Left ventricle myocardium inferior (tissue), 1 donor: ENCODE measurements at regions not wholly inside any gene's neighbourhood (a gene's known extent, or its start where the extent isn't known, plus 50 kb on each side); places are given as distances from the start of the nearest gene placed in this dataset.

Source experiments
- DNase-seq: peaks from one replicate; pipeline ENCODE4 v3.0.0-alpha.2; 2020
- H3K27ac ChIP-seq: fragments of 200-600 bp; replicated peaks from 2 replicates; pipeline ENCODE4 v1.8.0; 2021
- H3K27me3 ChIP-seq: fragments of 200-600 bp; 2 replicates; pipeline ENCODE4 v1.8.0; 2021; ENCODE audit warnings: low read depth
- H3K36me3 ChIP-seq: fragments of 200-600 bp; 2 replicates; pipeline ENCODE4 v1.8.0; 2021
- H3K4me1 ChIP-seq: fragments of 200-600 bp; 2 replicates; pipeline ENCODE4 v1.8.0; 2021
- H3K4me3 ChIP-seq: fragments of 200-600 bp; 2 replicates; pipeline ENCODE4 v1.8.0; 2021; ENCODE audit warnings: mild to moderate bottlenecking, moderate library complexity
- H3K9me3 ChIP-seq: fragments of 200-600 bp; replicated peaks from 2 replicates; pipeline ENCODE4 v1.8.0; 2021
- CTCF ChIP-seq: fragments of 200-600 bp; IDR thresholded peaks from 2 replicates; pipeline ENCODE4 v1.8.0; 2021; ENCODE audit warnings: antibody characterized with exemption, mild to moderate bottlenecking, borderline replicate concordance
- intact Hi-C: fragments of 100-400 bp; cut with micrococcal nuclease; formaldehyde crosslinking; loops from one replicate; pipeline ENCODE4 v1.11.0; 2022
- donor health status: DM: no; HTN: yes; CAD: no; lungs with severe emphysema.

DNA sequence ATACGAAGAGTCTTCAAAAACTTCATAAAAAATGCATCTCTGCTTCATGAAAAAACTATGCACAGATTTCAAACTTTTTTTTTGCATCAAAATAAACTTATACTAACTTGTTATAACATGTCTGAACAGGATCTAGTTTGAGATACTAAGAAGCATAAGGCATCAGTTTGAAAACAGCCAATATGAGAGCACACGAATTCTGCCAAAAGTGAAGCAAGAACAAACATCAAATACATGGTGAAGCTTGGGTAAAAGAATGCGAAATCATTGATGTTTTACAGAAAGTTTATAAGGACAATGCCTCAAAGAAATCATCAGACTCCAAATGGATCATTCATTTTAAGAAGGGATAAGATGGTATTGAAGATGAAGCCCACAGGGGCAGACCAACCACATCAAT lies 389.1 kb upstream of the TENM4 start:
- no peak overlapping the region for H3K27ac ChIP-seq

DNA sequence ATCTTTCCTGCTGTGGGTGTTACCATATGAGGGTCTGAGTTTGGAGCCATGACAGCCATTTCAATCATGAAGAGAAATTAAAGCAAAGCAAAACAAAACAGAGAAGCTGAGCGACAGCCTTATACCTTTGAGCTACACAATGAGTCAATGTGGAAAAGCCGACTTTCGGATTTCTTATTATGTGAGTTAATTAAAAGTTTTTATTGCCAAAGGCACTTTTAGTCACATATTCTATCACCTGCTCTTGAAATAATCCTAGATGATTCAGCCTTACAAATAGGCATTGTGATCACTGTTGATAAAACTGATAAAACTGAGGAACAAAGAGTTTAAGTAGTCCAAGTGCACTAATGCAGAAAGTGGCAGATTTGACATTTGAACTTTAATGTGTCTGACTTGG lies 381.9 kb upstream of the TENM4 start:
- no peak for TF ChIP-seq CTCF
- no peaks in the 10 kb centered on the region for H3K27me3 ChIP-seq
- H3K36me3 ChIP-seq, result no peaks in the 10 kb centered on the region
- DNase-seq, result no peak
- H3K27ac ChIP-seq, result no peak overlapping the region
- H3K4me3 ChIP-seq, result no peak overlapping the region
- H3K4me1 ChIP-seq, result no peaks in the 10 kb centered on the region
- intact Hi-C loops, result no loop called here
- H3K9me3 ChIP-seq, result no peaks in the 10 kb centered on the region

More for the DNA sequence above, 389.1 kb upstream of the TENM4 start:
- TF ChIP-seq CTCF, result no peak
- Histone ChIP-seq H3K27me3 (no peaks in the 10 kb centered on the region), H3K36me3 (no peaks in the 10 kb centered on the region), H3K4me1 (no peaks in the 10 kb centered on the region), H3K4me3 (no peak overlapping the region), H3K9me3 (no peaks in the 10 kb centered on the region)
- DNase-seq, result no peak
- intact Hi-C loops, result no loop called here

DNA sequence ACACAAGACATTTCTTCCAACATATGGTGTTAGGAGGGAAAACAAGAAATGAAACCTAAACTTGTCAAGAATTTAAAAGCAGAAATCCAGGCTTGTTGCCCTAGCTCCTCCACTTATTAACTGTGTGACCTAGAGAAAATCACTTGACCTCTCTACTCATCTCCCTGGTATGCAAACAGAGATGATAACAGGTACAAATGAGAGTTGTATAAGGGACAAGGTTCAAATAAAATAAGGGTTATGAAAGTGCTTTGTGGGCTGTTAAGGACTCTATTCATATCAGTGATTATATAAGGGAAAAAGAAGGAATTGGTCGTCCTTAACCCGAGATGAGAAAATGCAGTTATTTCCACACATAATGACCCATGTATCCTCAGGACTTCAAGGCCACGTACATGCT lies 372.7 kb upstream of the TENM4 start:
- intact Hi-C loops, result no loop called here
- Histone ChIP-seq H3K36me3 (no peaks in the 10 kb centered on the region), H3K27me3 (no peaks in the 10 kb centered on the region), H3K4me3 (no peak overlapping the region), H3K27ac (no peak overlapping the region), H3K4me1 (no peaks in the 10 kb centered on the region), H3K9me3 (peaks cover 4% of the 10 kb centered on the region)
- no peak for DNase-seq
- no peak for TF ChIP-seq CTCF

DNA sequence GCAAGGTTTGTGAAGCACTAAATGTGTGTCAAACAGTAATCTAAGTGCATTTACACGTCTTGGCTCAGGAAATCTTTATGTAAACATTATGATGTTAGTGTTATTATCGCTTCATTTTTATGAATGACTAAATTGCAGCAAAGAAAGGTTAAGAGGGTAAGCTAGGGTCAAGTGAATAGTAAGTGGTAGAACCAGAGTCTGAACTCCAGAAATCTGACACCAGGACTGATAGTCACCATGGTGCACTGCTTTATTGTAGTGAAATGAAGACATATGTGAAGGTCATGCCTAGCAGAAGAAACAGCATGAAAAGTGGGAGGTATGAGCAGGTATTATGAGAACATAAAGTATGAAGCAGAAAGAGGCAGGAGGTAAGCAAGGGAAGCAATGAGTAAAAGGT lies 368.7 kb upstream of the TENM4 start:
- Histone ChIP-seq H3K27ac (no peak overlapping the region), H3K4me1 (no peaks in the 10 kb centered on the region), H3K4me3 (no peak overlapping the region), H3K27me3 (no peaks in the 10 kb centered on the region), H3K9me3 (peaks cover 4% of the 10 kb centered on the region), H3K36me3 (no peaks in the 10 kb centered on the region)
- intact Hi-C loops, result no loop called here
- DNase-seq, result no peak
- no peak for TF ChIP-seq CTCF

DNA sequence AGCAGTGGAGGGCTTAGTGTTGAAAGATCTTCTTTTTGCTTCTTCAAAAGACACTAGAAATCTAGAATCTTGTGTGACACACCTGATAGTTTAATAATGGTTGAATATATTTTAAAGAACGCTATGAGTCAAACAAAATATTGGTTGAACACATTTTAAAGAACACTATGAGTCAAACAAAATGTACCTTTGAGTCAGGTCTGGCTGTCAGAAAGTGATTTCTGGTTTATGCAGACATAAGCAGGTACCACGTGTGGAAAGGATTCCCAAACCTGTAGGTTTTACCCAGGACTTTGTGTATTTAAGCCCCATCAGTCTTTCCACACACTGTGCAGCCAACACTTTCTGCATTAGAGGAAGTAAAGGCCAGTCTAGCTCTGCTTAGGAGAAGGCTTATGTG lies 366.7 kb upstream of the TENM4 start:
- Histone ChIP-seq H3K9me3 (peaks cover 4% of the 10 kb centered on the region), H3K4me1 (no peaks in the 10 kb centered on the region), H3K27me3 (no peaks in the 10 kb centered on the region), H3K36me3 (no peaks in the 10 kb centered on the region), H3K27ac (no peak overlapping the region), H3K4me3 (no peak overlapping the region)
- intact Hi-C loops, result no loop called here
- TF ChIP-seq CTCF, result no peak
- no peak for DNase-seq

GRCh38 chr11:79796704-79797103 lies 355.9 kb upstream of the TENM4 start:
- Histone ChIP-seq H3K4me1 (no peaks in the 10 kb centered on the region), H3K27me3 (no peaks in the 10 kb centered on the region), H3K36me3 (no peaks in the 10 kb centered on the region), H3K4me3 (no peak overlapping the region), H3K9me3 (no peaks in the 10 kb centered on the region), H3K27ac (no peak overlapping the region)
- DNase-seq, result no peak
- no peak for TF ChIP-seq CTCF
- intact Hi-C loops, result no loop called here
